ENCODE measurements at regions not wholly inside any gene's neighbourhood (a gene's known extent, or its start where the extent isn't known, plus 50 kb on each side); places are given as distances from the start of the nearest gene placed in this dataset.

DNA sequence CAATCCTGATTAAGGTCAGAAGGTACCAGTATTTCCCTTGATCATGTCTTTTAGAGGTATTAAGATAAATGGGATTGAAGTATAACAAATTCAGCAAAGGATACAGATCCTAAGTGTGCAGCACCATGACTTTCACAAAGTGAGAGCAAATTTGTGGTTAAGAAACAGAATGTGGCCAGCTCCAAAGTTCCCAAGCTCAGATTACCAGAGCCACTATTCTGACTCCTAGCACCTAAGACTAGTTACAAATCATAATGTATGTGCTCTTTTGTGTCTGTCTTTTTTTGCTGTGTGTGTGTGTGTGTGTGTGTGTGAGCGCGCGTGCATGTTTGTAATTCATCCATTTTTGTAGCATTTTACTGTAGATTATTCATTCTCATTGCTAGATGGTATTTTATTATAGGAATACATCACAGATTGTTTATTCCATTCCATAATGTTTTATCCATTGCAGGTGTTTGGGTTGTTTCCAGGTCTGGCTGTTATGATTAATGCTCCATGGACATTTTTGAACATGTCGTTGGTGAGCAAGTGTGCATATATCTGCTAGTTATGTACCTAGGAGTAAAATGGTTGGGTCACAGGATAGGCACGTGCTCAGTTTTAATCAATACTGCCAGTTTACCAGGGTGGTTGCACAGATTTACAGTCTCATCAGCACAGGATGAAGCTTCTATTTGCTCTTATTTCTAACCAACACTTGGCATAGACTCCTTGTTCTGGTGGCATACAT lies 314.0 kb upstream of the JAG1 start:
- POLR2A ChIA-PET, result interaction anchor here (0.6 to 0.7 kb wide), 2 partner anchors 15 to 135 kb away, joined by 3 read pairs; no protein-coding TSS in a partner anchor
- no TSS peak for BruUV-seq (replicated peaks)
- H3K36me3 ChIP-seq (ENCODE audit: insufficient read depth, low read length), result no peaks in the 10 kb centered on the region
- intact Hi-C loops (cut with micrococcal nuclease; ENCODE audit: unreplicated experiment), result no loop called here
- TF ChIP-seq, protein P1, sequence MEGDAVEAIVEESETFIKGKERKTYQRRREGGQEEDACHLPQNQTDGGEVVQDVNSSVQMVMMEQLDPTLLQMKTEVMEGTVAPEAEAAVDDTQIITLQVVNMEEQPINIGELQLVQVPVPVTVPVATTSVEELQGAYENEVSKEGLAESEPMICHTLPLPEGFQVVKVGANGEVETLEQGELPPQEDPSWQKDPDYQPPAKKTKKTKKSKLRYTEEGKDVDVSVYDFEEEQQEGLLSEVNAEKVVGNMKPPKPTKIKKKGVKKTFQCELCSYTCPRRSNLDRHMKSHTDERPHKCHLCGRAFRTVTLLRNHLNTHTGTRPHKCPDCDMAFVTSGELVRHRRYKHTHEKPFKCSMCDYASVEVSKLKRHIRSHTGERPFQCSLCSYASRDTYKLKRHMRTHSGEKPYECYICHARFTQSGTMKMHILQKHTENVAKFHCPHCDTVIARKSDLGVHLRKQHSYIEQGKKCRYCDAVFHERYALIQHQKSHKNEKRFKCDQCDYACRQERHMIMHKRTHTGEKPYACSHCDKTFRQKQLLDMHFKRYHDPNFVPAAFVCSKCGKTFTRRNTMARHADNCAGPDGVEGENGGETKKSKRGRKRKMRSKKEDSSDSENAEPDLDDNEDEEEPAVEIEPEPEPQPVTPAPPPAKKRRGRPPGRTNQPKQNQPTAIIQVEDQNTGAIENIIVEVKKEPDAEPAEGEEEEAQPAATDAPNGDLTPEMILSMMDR (conservative IDR thresholded peaks at IDR 0.05; ENCODE audit: low read length), result no peak
- TF ChIP-seq EZH2phosphoT487 (IDR thresholded peaks at IDR 0.05; ENCODE audit: borderline replicate concordance, low read depth, low read length), result no peak
- H4K20me1 ChIP-seq (ENCODE audit: insufficient read depth, low read length), result no peaks in the 10 kb centered on the region
- CTCF ChIA-PET (ENCODE audit: unreplicated experiment), result no interaction called here
- no peak overlapping the region for H3K4me2 ChIP-seq (ENCODE audit: low read length)
- H2AFZ ChIP-seq (ENCODE audit: low read length), result no peak overlapping the region
- no peak overlapping the region for H3K4me3 ChIP-seq (ENCODE audit: low read depth, low read length, poor library complexity, severe bottlenecking)
- no peaks in the 10 kb centered on the region for H3K9me2 ChIP-seq (ENCODE audit: insufficient read depth, low read length)
- no peak for DNase-seq (ENCODE audit: low spot score)
- no peaks in the 10 kb centered on the region for H3K79me2 ChIP-seq (ENCODE audit: insufficient read depth, low read depth, low read length)
- H3K4me1 ChIP-seq (ENCODE audit: insufficient read depth, low read length, poor library complexity, severe bottlenecking), result no peaks in the 10 kb centered on the region
- H3K9me3 ChIP-seq (ENCODE audit: low read length), result no peaks in the 10 kb centered on the region
- H3K27ac ChIP-seq (ENCODE audit: low read depth, low read length, poor library complexity, severe bottlenecking), result no peak overlapping the region

DNA sequence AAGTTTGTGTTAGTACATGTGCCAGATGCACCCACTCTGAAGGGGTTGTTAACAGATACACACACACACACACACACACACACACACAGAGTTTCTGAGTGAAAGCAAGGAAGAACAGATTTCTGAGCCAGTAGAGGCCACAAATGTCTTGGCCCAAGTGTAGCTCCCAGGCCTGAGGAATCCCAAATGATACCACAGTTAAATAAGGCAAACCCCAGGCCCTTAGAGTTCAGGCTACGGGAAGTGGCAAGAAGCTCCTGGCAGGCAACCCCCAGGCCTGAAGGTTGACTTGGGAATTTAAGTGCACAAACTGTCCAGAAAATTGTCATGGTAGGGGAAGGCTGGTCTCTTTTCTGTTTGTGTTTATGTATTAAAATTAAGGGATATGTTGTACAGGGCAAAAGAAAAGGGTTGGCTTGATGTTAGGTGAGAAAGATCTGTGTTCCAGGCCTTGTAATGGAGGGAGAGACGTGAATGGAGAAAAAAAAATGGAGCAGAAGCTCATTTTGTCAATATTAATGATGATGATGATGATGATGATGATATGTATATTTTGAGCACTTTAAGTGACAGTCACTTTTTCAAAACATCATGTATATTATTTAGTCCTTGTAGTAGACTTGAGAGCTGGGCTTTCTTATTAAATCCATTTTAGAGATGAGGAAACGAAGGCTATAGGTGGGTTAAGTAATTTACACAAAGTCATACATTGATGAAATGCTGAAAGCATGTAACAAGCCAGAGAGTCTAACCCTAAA lies 317.0 kb upstream of the JAG1 start:
- TF ChIP-seq, protein P1 (conservative IDR thresholded peaks at IDR 0.05; ENCODE audit: low read length), result no peak
- TF ChIP-seq EZH2phosphoT487 (IDR thresholded peaks at IDR 0.05; ENCODE audit: borderline replicate concordance, low read depth, low read length), result no peak
- Histone ChIP-seq H3K36me3 (ENCODE audit: insufficient read depth, low read length) (no peaks in the 10 kb centered on the region), H3K4me1 (ENCODE audit: insufficient read depth, low read length, poor library complexity, severe bottlenecking) (no peaks in the 10 kb centered on the region), H3K4me2 (ENCODE audit: low read length) (no peak overlapping the region), H3K79me2 (ENCODE audit: insufficient read depth, low read depth, low read length) (no peaks in the 10 kb centered on the region), H3K9me2 (ENCODE audit: insufficient read depth, low read length) (no peaks in the 10 kb centered on the region), H2AFZ (ENCODE audit: low read length) (no peak overlapping the region), H4K20me1 (ENCODE audit: insufficient read depth, low read length) (no peaks in the 10 kb centered on the region), H3K9me3 (ENCODE audit: low read length) (no peaks in the 10 kb centered on the region), H3K27ac (ENCODE audit: low read depth, low read length, poor library complexity, severe bottlenecking) (no peak overlapping the region), H3K4me3 (ENCODE audit: low read depth, low read length, poor library complexity, severe bottlenecking) (no peak overlapping the region)
- BruUV-seq (replicated peaks), result no TSS peak
- ChIA-PET CTCF (ENCODE audit: unreplicated experiment) (no interaction called here), POLR2A (interaction anchor here (0.6 kb wide), 1 partner anchor 638 kb away, joined by 3 read pairs; no protein-coding TSS in a partner anchor)
- intact Hi-C loops (cut with micrococcal nuclease; ENCODE audit: unreplicated experiment), result no loop called here
- DNase-seq (ENCODE audit: low spot score), result no peak

DNA sequence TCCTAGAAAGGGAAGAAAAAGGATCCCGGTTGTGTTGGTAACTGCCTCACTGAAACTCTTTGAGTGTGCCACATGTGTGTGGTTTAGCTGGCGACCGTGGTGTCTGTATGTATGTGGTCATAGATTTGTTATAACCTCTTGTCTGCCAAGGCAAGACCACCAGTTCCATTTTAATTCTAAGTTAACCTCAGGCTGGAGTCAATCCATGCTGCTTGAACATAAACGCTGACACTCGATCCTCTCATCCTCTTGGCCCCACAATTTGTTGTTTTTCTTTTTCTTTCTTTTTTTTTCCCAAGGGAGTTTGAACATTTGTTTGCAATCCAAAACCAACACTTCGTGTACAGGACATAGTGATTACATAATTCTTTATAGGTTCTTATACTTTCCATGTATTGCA lies 318.9 kb upstream of the JAG1 start:
- ChIA-PET CTCF (ENCODE audit: unreplicated experiment) (no interaction called here), POLR2A (no interaction called here)
- intact Hi-C loops (cut with micrococcal nuclease; ENCODE audit: unreplicated experiment), result no loop called here
- no peaks in the 10 kb centered on the region for H3K79me2 ChIP-seq (ENCODE audit: insufficient read depth, low read depth, low read length)
- no peaks in the 10 kb centered on the region for H3K4me1 ChIP-seq (ENCODE audit: insufficient read depth, low read length, poor library complexity, severe bottlenecking)
- no peak overlapping the region for H3K27ac ChIP-seq (ENCODE audit: low read depth, low read length, poor library complexity, severe bottlenecking)
- no peak overlapping the region for H3K4me2 ChIP-seq (ENCODE audit: low read length)
- H3K36me3 ChIP-seq (ENCODE audit: insufficient read depth, low read length), result no peaks in the 10 kb centered on the region
- DNase-seq (ENCODE audit: low spot score), result no peak
- no peaks in the 10 kb centered on the region for H4K20me1 ChIP-seq (ENCODE audit: insufficient read depth, low read length)
- H3K9me3 ChIP-seq (ENCODE audit: low read length), result no peaks in the 10 kb centered on the region
- no peak for TF ChIP-seq EZH2phosphoT487 (IDR thresholded peaks at IDR 0.05; ENCODE audit: borderline replicate concordance, low read depth, low read length)
- TF ChIP-seq, protein P1 (conservative IDR thresholded peaks at IDR 0.05; ENCODE audit: low read length), result no peak
- no peak overlapping the region for H2AFZ ChIP-seq (ENCODE audit: low read length)
- H3K9me2 ChIP-seq (ENCODE audit: insufficient read depth, low read length), result no peaks in the 10 kb centered on the region
- BruUV-seq (replicated peaks), result no TSS peak
- no peak overlapping the region for H3K4me3 ChIP-seq (ENCODE audit: low read depth, low read length, poor library complexity, severe bottlenecking)
